NOMO-1 treated with dmso at 0.1 percent for 144 hours (cell line): ENCODE measurements at regions not wholly inside any gene's neighbourhood (a gene's known extent, or its start where the extent isn't known, plus 50 kb on each side); places are given as distances from the start of the nearest gene placed in this dataset.

ENCODE experiments used
- DNase-seq: peaks from one replicate; lab custom pipeline; 2025; ENCODE audit not compliant: unreplicated experiment; lab: John Stamatoyannopoulos, UW

DNA sequence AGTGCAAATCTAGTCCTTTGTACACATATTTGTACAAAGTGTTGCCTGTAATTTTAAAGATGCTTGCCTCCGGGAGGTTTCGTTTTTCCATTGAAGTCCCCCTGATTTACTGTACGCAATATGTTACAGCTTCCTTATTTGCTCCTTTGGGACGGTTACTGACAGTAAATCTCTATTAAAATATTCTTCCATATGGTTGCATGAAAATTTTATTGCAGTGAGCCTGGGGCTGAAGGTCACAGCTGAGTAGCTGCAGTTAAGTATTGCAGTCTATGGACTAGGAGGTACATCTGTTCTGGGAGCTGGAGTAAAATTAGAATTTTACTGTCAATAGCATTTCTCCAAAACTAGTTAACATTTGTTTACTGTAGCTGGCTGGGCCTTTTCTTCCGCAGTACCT lies 119.2 kb downstream of the ETAA1 start:
- no peak for DNase-seq

- DNase-seq: no peak
Measured at GRCh38 chr2:67516899-67517530, 119.9 kb downstream of the ETAA1 start.

DNA sequence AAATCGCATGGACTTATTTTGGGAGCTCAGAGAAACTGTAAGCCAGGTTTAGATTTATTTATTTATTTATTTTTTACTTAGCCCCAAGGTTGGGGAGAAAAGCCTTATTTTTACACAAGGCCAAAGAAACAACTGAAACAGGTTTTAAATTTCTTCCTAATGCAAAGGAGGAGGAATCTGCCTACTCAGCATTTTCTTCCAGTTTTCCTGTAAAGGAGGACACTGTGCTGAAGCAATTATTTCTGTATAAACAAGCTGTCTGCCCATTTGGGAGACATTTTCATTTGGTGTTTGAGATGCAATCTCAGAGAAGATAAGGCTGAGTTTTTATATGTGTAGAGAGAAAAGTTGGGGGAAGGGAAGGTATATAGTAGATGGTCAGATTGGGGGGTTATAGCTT lies 125.0 kb downstream of the ETAA1 start:
- DNase-seq: no peak

DNA sequence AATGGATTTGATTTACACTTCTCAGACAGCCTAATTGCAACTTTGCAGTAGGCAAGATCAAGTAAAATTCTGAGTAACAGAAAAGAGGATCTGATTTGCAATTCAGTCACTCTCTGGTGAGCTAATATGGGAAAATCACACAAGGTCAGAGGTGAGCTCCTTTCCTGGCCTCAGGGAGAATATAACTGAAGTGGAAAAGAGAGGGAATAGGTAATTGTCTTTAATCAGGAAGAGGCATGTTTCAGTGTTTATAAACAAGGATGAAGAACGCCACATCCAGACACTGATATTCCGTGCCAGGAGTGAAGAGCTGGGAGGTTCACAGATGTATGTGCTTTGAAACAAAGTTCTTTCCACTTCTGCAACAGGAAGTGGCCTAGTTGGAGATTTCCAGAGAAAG lies 127.1 kb downstream of the ETAA1 start:
- no peak for DNase-seq

DNA sequence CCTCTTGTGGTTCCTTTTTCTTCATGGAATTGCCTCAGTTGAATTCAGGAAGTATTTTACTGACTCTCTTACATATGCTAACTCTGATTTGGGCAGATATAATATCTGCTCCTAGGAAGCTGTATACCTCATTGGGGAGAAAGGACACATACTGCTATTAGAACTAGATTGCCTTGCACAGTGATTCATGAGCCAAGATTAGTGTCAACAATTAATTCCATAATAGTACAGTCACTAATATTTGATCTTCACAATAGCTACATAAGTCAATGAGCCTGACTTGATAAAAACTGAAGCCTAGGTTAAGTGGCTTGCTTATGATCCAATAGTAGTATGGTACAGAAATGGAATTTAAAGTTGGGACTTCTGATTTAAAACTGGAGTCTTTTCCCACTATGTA lies 127.6 kb downstream of the ETAA1 start:
- no peak for DNase-seq

DNA sequence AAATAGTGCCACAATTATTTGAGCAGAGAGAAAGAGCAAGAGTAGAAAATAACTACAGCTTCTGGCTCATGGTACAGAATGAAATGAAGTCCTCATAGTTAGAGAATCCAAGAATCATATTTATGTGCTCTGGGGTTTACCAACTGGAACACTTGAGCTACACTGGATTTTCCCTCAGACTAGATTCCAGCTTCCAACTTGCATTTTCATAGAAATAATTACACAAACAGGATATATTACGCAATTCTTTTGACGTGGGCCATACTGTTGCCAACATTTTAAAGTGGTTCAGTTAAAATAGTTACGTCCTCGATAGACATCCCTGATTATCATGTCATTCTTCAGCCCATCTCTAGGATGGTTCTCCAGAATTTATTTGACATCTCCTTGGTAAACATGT lies 129.2 kb downstream of the ETAA1 start:
- no peak for DNase-seq

DNA sequence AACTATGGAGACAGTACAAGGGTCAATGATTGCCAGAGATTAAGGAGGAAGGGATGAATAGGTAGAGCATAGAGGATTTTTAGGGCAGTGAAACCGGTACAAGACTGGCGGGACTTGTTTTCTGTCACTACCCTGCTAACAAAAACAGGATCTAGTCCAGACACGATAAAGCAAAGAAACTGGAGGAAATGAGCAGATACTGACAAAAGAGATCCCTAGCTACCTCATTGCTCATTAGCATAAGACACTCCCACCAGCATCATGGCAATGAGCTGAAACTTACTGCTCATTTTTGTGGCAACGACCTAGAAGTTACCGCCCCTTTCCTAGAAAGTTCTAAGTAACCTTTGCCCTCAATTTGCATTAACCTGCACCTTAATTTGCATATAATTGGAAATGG lies 131.2 kb downstream of the ETAA1 start:
- no peak for DNase-seq

DNA sequence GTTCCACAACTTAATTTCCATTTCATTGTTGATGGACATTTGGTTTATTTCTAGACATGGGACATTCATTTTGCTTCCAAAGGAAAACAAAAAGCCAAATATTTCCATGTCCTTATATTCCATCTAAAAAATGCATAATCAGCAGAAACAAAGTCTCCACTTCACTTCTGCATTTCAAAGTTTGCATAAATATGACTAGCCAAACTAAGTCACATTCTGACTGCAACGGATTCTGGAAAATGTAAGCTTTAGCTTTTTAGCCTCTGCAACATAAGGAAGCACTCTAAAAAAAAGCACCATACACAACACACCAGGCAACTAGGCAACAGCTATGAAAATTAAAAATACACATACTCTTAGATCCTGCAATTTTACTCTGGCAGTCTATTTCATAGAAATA lies 135.3 kb downstream of the ETAA1 start:
- no peak for DNase-seq

- DNase-seq: no peak
Measured at GRCh38 chr2:67534745-67535144, 137.6 kb downstream of the ETAA1 start.

- no peak for DNase-seq
Measured at GRCh38 chr2:67540962-67541361, 143.8 kb downstream of the ETAA1 start.

- no peak for DNase-seq
Measured at GRCh38 chr2:67544286-67544685, 147.2 kb downstream of the ETAA1 start.

GRCh38 chr2:67548317-67549201 lies 151.4 kb downstream of the ETAA1 start:
- DNase-seq: no peak

DNA sequence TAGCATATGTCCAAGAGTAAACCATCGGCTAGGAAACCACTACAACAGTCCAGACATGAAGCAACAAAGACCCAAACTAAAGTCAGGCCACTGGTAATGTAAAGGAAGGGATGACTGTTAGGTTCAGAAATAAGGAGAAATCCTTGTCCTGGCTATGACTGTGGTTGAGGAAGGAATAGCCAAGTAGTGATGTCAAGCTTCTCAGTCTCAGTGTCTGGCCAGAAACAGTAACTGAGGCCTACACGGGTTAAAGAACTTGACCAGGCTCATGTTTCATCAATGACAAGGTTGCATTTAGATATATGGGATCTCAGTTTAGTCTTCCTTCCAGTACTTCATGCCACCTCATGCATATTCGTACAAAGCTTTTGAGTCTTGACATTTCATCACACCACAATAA lies 162.0 kb downstream of the ETAA1 start:
- DNase-seq: no peak

- DNase-seq: no peak
Measured at GRCh38 chr2:67560771-67561456, 163.8 kb downstream of the ETAA1 start.

- no peak for DNase-seq
Measured at GRCh38 chr2:67561457-67561965, 164.4 kb downstream of the ETAA1 start.

DNA sequence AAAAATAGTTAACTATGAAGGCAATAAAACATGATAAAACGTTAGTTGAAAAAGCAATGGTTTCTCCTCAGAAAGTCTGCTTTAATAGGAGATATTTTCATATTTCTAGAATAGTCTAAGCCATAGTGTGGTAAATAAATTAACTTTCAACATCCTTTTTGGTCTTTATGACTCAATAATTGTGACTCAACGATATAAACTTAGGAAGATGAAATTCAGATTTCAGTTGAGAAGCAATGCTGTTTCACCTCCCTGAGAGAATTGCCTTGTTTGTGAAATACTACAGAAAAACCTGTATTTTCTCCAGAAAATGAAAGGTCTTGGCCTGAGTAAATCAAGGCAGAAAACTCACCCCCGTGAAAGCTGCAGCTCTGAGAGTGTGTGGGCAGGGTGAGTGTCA lies 166.9 kb downstream of the ETAA1 start:
- DNase-seq: no peak

- DNase-seq: no peak
Measured at GRCh38 chr2:67564626-67565025, 167.5 kb downstream of the ETAA1 start.

GRCh38 chr2:67565262-67565661 lies 168.1 kb downstream of the ETAA1 start:
- no peak for DNase-seq

DNA sequence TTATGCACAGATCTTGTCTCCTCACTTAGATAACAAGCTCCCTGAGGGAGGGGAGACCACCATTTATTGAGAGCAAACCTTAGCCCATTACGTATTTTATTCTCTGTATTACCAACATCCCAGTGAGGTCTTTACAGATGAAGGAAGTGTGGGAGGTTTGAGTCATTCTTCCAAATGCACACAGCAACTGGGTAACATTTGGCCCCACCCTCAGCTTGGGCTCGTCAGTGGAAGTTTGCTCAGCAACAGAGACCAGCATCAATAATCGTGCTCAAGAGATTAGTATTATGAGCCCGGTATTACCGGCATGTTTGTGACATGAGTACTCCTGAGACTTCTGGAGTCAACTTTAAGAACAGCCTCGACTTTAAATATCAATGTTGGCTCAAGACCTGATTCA lies 168.6 kb downstream of the ETAA1 start:
- no peak for DNase-seq

DNA sequence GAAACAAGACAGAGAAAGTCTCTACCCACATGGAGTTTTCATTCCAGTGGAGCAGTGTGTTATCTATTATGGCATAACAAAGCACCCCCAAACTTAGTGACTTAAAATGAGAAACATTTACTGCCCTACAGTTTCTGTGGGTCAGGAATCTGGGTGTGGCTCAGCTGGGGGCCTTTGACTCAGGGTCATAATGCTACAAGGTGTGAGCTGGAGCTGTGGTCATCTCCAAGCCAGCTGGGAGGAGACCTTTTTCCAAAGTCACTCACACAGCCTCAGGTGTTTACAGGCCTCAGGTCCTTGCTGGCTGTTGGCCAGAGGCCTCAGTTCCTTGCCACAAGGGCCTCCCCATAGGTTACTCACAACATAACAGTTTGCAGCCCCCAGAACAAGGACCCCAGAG lies 169.2 kb downstream of the ETAA1 start:
- DNase-seq: no peak

GRCh38 chr2:67566958-67567635 lies 170.0 kb downstream of the ETAA1 start:
- no peak for DNase-seq
